Hematopoietic multipotent progenitor cell treated with erythropoietin and hydrocortisone succinate and interleukin-3 and kit ligand, for 17 days (in vitro differentiated cells): ENCODE measurements at regions not wholly inside any gene's neighbourhood (a gene's known extent, or its start where the extent isn't known, plus 50 kb on each side); places are given as distances from the start of the nearest gene placed in this dataset.

ENCODE experiments used
- DNase-seq: peaks from one replicate; pipeline ENCODE4 v3.0.0-alpha.2; 2015; ENCODE audit warnings: low spot score

DNA sequence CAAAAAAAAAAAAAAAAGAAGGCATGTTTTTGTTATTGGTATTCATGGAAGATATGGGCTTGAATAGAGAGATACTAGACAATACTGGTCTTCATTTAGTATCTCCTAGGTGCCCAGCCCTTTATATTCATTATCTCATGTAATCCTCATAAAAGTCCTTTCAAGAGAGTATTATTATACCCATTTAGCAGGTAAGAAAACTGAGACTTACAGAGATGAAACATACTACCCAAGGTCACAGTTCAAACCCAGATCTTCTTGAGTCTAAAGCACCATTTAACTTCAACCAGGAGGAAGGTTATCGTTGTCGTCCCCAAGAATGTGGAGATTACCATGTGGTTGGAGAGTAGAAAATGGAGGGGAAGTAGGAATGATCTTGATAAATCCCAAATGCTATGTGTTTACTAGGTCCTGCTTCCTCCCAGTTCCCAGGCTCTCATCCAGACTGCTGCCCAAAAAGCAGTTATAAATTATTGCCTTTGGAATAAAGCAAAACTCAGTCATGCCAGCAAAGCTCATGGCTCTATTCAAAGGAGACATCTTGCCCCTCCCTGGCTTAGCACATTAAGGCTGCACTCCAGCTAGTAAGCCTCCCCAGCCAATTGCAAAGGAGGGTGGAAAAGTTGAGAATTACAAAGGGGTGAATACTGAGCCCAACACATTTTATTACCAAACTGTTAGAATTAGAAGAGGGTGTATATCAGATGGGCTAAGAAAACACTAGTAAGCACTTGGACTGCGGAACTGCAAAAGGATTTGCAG, 163.9 kb downstream of the PIK3R1 start:
- no peak for DNase-seq

DNA sequence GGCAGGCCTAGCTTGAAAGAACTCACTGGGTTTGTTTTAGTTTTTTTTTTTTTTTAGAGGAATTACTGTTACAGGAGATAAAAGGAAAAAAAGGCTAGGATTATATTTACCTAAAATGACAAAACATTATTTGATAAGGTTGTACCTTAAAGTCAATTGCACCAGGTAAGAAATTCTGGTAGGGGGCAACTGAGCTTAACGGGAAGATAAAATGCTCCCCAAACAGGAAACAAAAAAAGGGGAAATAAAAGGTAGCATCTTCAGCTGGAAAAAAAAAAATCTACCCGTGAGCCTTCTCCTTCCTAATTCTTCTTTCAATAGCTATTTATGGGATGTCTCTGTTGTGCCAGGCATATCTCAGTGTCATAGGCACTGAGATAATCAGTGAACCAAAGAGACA, 164.5 kb downstream of the PIK3R1 start:
- DNase-seq, result no peak

GRCh38 chr5:68381060-68381459, 165.5 kb downstream of the PIK3R1 start:
- DNase-seq, result no peak

- DNase-seq, result peak; percentile 24
These were observed 166.4 kb downstream of the PIK3R1 start for GRCh38 chr5:68381909-68382308.

GRCh38 chr5:68382640-68383039, 167.1 kb downstream of the PIK3R1 start:
- no peak for DNase-seq

- DNase-seq, result peak; percentile 14
These were observed 168.3 kb downstream of the PIK3R1 start for GRCh38 chr5:68383888-68384310.

DNA sequence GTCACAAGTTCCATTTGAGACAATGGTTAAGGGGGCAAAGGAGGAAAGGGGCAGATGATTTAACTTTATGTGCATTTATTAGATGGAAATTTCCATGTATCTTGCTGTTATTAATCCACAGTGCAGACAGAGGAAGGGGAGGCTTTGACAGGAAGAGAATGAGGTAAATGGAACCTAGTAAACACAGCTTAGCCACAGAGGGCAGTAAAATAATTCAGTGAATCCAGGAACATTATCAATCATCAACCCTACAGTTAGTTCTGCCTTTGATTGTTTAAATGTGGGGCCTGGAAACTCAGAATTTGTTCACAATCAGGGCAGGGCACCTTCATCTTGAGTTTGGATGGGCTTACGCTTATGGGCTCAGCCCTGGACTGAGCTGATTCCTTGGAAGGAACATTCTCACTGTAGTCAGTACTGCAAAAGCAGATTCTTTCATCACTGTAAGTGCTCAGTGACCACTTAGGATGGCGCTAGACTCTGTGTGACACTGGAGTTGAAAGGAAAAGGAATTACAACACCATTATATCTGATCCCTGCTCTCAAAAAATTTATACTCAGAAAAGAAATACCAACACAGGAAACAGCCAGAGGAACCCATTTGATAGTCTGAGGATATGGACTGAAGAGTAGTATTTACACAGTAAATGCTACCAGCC, 169.5 kb downstream of the PIK3R1 start:
- DNase-seq, result no peak

- peak; percentile 91 for DNase-seq
These were observed 170.4 kb downstream of the PIK3R1 start for GRCh38 chr5:68385936-68386335.

DNA sequence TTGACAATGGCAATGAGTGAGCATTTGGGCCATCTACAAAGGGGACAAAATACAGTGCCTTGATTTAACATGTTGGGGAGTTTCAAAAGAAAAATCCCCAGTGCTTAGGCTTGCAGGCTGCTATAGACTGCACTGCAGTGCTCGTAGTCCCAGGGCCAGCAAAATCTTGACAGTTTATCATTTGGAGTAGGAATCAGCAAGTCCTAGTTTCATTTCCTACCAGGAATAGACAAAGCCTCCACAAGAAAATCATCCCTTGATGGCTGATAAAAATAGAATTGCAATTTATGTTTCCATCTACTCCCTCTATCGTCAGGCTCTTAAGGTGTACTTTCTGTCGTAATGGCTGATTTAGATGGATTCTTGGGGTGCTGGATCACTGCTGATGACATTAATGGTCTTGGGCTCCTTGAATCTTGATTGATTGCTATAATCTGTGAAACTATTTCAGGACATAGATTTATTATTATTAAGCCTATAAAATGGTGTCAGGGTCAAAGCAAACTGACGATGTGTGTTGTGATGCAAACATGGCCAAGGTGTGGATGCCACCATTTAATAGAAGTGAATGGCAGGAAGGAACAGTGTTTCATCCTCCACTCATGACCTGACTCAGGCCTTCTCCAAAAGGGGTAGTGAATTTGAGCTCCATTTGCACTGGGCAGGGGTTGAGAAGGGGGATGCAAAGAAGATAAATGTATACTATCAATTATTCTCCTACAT, 171.7 kb downstream of the PIK3R1 start:
- no peak for DNase-seq

GRCh38 chr5:68389618-68390017, 174.1 kb downstream of the PIK3R1 start:
- DNase-seq, result no peak

DNA sequence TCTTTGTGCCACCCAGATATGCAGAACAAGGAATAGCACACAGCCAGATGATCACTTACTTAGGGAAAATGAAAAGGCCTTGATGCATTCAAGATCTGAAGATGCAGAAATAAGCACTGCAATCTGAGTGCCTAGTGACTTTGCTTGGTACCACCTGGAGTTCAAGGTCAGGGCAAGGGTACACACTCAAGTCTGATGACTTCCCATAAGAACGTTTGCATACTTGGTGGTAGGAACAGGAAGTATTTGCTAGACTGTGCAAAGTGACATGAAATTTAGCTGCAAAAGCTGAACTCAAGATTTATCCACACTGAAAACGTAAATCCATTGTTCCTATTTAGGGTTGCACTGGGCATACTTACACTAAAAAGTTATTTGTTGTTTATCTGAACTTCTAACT, 177.1 kb downstream of the PIK3R1 start:
- DNase-seq, result no peak

GRCh38 chr5:68395302-68395701, 179.7 kb downstream of the PIK3R1 start:
- no peak for DNase-seq

- DNase-seq, result no peak
These were observed 180.5 kb downstream of the PIK3R1 start for GRCh38 chr5:68395926-68396511.

GRCh38 chr5:68396722-68397121, 181.2 kb downstream of the PIK3R1 start:
- no peak for DNase-seq

- no peak for DNase-seq
These were observed 182.7 kb downstream of the PIK3R1 start for GRCh38 chr5:68398146-68398812.

GRCh38 chr5:68403301-68403700, 187.7 kb downstream of the PIK3R1 start:
- DNase-seq, result peak; percentile 38

DNA sequence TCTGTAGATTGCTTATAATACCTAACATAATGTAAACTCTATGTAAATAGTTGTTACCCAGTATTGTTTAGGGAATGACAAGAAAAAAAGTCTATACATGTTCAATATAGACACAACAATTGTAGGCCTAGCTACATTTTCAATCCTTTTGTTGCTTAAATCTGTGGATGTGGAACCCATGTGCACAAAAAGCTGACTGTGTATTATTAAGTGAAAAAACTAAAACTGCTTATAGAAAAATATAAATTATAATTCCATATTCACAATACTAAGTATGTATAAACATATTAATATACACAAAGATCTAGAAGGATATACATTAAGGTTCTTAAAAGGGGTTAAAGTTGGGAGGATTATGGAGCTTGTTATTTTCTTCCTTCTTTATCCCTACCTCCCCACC, 188.7 kb downstream of the PIK3R1 start:
- no peak for DNase-seq

- DNase-seq, result peak; percentile 89
These were observed 189.6 kb downstream of the PIK3R1 start for GRCh38 chr5:68405026-68405684.

DNA sequence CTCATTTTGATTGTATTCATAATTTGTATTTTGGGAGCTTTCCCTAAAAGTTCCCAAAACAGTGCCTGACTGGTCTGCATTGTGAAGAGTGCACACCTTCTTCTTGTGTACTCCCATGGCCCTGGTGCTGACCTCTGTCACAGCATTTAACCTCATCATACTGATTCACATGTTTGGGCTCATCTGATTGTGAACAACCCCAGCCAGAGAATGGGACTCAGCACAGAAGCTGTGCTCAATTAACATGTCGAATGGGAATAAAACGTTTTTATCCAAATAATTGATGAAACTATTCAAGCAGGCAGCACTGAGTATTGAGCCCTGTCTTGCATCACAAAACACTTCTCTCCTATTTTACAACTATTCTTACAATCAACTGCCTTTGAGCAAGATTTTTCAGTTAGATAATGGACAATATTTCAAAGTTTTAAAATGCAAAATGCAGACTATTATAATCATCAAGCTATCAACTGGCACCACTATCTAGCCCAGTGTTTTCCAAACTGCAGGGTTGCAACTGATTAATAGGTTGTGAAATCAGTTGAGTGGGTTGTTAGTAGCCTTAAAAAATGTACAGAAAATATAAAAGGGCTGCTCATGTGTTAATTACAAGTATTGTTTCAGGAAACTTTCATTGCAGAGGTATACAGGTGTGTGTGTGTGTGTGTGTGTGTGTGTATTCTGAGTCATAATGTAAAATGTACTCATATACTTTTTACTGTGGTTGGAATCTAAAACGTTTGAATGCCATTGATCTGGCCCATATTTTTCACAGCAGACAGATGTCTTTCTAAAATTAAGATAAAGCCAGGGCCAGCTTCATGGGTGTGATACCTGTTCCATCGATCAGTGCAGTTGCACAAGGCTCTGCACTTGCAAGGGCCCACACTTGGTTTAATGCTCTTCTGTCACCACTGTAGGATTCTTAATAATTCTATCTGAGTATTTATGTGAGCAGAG, 190.5 kb downstream of the PIK3R1 start:
- DNase-seq, result peak; percentile 60

GRCh38 chr5:68406767-68407241, 191.2 kb downstream of the PIK3R1 start:
- DNase-seq, result peak; percentile 72
